ENCODE measurements at regions not wholly inside any gene's neighbourhood (a gene's known extent, or its start where the extent isn't known, plus 50 kb on each side); places are given as distances from the start of the nearest gene placed in this dataset.

DNA sequence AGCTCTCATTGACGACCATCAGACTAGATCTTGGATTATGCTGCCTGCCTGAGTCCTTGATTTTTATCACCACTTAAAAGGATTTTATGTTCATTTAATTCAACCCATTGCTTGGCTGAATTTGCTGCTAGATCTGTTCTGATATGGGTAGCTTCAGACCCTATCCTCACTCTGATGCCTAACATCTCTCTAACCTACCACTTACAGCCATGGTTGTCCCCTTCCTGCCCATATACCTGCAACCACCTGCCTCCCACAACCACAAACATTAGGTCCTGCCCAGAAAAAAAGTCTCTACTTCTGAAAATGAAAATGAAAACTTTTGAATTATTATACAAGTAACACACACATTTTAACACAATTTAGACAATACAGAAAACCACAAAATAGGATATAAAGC lies 310.8 kb downstream of the HNRNPD start:
- intact Hi-C loops (cut with DNase I) = no loop called here
- Histone ChIP-seq H3K36me3 (no peaks in the 10 kb centered on the region), H3K27ac (no peak overlapping the region), H3K4me1 (no peaks in the 10 kb centered on the region), H3K27me3 (peaks cover 0 to 3% (median 0%) of the 10 kb centered on the region in 7 donors), H3K4me3 (no peak overlapping the region), H3K9me3 (no peaks in the 10 kb centered on the region)
- TF ChIP-seq, protein P1, sequence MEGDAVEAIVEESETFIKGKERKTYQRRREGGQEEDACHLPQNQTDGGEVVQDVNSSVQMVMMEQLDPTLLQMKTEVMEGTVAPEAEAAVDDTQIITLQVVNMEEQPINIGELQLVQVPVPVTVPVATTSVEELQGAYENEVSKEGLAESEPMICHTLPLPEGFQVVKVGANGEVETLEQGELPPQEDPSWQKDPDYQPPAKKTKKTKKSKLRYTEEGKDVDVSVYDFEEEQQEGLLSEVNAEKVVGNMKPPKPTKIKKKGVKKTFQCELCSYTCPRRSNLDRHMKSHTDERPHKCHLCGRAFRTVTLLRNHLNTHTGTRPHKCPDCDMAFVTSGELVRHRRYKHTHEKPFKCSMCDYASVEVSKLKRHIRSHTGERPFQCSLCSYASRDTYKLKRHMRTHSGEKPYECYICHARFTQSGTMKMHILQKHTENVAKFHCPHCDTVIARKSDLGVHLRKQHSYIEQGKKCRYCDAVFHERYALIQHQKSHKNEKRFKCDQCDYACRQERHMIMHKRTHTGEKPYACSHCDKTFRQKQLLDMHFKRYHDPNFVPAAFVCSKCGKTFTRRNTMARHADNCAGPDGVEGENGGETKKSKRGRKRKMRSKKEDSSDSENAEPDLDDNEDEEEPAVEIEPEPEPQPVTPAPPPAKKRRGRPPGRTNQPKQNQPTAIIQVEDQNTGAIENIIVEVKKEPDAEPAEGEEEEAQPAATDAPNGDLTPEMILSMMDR (IDR thresholded peaks at IDR 0.05) = no peak
- DNase-seq (no peak), ATAC-seq (no peak)
- 64 to 84% methylated on average over 1 of the region's 1 CpG for WGBS, 2 donors

DNA sequence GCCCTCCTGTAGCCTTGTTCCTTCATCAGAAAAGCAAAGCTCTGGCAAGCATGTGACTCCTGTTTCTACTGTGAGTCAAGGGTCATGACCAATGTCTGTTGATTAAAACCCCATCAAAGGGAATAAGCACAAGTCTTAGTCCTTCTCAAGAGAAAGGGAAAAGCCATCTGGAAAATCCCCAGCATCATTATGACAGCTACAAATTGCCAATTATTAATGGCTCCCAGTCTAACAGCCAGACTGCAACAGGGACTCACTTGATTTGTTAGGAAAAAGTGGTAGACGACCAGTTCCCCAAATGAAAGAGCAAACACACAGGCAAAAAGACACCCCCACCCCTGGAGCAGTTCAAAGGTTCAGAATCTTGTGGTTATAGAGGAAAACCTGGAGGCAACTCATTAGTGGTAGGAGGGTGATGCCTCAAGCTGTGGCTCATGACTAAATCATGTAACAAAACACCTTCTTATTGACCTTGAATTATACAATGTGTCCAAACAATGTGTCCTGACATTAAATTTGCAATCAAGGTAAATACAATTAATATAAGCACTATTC lies 315.7 kb downstream of the HNRNPD start:
- Histone ChIP-seq H3K4me1 (no peaks in the 10 kb centered on the region), H3K36me3 (no peaks in the 10 kb centered on the region), H3K27ac (no peak overlapping the region), H3K9me3 (peaks cover 0 to 8% (median 0%) of the 10 kb centered on the region in 11 donors), H3K27me3 (peaks cover 0 to 3% (median 0%) of the 10 kb centered on the region in 7 donors), H3K4me3 (no peak overlapping the region)
- 51 to 53% methylated on average over 1 of the region's 1 CpG for WGBS, 2 donors
- DNase-seq = no peak
- ATAC-seq = no peak
- TF ChIP-seq, protein P1 (IDR thresholded peaks at IDR 0.05) = no peak
- intact Hi-C loops (cut with DNase I) = no loop called here

DNA sequence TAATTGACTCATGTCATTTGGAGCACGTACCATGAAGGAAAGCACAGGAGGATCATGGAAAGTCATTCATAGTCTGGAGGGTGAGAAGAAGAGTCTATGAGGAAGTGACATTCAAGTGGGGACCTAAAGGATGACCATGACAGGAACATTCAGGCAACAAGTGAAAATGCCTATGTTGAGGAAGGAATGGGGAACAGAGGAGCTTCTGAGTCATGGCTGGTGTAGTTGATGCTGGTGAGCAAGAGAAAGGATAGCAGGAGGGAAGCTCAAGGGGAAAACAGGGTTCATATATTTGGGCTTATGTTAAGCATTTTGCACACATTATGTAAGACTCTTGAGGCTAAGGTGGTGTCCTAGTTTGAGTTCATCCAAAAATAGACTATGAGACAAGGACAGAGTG lies 318.6 kb downstream of the HNRNPD start:
- Histone ChIP-seq H3K27me3 (peaks cover 0 to 4% (median 0%) of the 10 kb centered on the region in 7 donors), H3K4me3 (no peak overlapping the region), H3K27ac (no peak overlapping the region), H3K36me3 (no peaks in the 10 kb centered on the region), H3K4me1 (no peaks in the 10 kb centered on the region), H3K9me3 (peaks cover 0 to 8% (median 0%) of the 10 kb centered on the region in 11 donors)
- intact Hi-C loops (cut with DNase I) = no loop called here
- TF ChIP-seq, protein P1 (IDR thresholded peaks at IDR 0.05) = no peak
- ATAC-seq (no peak), DNase-seq (no peak)
- WGBS, 2 donors = 77 to 87% methylated on average over 1 of the region's 1 CpG

DNA sequence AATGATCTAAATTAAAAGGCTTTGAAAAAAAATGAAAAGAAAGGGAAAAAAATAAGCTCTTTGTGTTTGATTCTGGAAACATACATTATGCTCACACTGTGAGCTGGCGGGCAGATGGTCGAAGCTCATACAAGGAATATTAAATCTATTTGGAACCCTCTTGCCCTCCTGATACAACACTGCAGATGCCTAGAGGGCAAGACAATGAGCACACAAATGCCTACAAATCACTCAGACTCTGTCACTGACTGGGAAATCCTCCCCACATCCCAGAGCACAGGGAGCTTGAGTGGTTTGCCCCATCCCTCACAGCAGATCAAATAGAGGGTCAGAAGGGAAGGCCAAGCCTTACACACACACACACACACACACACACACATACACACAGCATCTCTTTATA lies 320.4 kb downstream of the HNRNPD start:
- no peak overlapping the region for H3K27ac ChIP-seq
- WGBS, 2 donors = 90 to 98% methylated on average over 2 of the region's 2 CpGs

More for the DNA sequence above, 320.4 kb downstream of the HNRNPD start:
- no peak for DNase-seq
- no peak for ATAC-seq
- TF ChIP-seq, protein P1 (IDR thresholded peaks at IDR 0.05) = no peak
- H3K4me1 ChIP-seq = no peaks in the 10 kb centered on the region
- H3K4me3 ChIP-seq = no peak overlapping the region
- H3K36me3 ChIP-seq = no peaks in the 10 kb centered on the region
- intact Hi-C loops (cut with DNase I) = no loop called here
- peaks cover 0 to 13% (median 3%) of the 10 kb centered on the region in 7 donors for H3K27me3 ChIP-seq
- H3K9me3 ChIP-seq = peaks cover 0 to 8% (median 0%) of the 10 kb centered on the region in 11 donors

Data from heart right ventricle (tissue), 16 donors.